ENCODE measurements at regions not wholly inside any gene's neighbourhood (a gene's known extent, or its start where the extent isn't known, plus 50 kb on each side); places are given as distances from the start of the nearest gene placed in this dataset.

GRCh38 chr7:24419511-24419910, 135.5 kb downstream of the NPY start:
- TF ChIP-seq CTCF (IDR thresholded peaks at IDR 0.05; ENCODE audit: low read depth, low read length): no peak
- no peak overlapping the region for H3K4me3 ChIP-seq (ENCODE audit: low read depth, low read length)

- TF ChIP-seq CTCF (IDR thresholded peaks at IDR 0.05; ENCODE audit: low read depth, low read length): no peak
- H3K4me3 ChIP-seq (ENCODE audit: low read depth, low read length): no peak overlapping the region
Observed at GRCh38 chr7:24422441-24423010, 138.5 kb downstream of the NPY start.

GRCh38 chr7:24425664-24426063, 141.7 kb downstream of the NPY start:
- no peak for TF ChIP-seq CTCF (IDR thresholded peaks at IDR 0.05; ENCODE audit: low read depth, low read length)
- H3K4me3 ChIP-seq (ENCODE audit: low read depth, low read length): no peak overlapping the region

GRCh38 chr7:24427048-24427447, 143.1 kb downstream of the NPY start:
- TF ChIP-seq CTCF (IDR thresholded peaks at IDR 0.05; ENCODE audit: low read depth, low read length): no peak
- no peak overlapping the region for H3K4me3 ChIP-seq (ENCODE audit: low read depth, low read length)

- no peak overlapping the region for H3K4me3 ChIP-seq (ENCODE audit: low read depth, low read length)
- TF ChIP-seq CTCF (IDR thresholded peaks at IDR 0.05; ENCODE audit: low read depth, low read length): no peak
Observed at GRCh38 chr7:24428676-24429075, 144.6 kb upstream of the PALS2 start.

GRCh38 chr7:24432677-24433076, 140.6 kb upstream of the PALS2 start:
- H3K4me3 ChIP-seq (ENCODE audit: low read depth, low read length): no peak overlapping the region
- no peak for TF ChIP-seq CTCF (IDR thresholded peaks at IDR 0.05; ENCODE audit: low read depth, low read length)

- H3K4me3 ChIP-seq (ENCODE audit: low read depth, low read length): no peak overlapping the region
- no peak for TF ChIP-seq CTCF (IDR thresholded peaks at IDR 0.05; ENCODE audit: low read depth, low read length)
Observed at GRCh38 chr7:24434972-24435371, 138.3 kb upstream of the PALS2 start.
